Natural killer cell (primary cell): ENCODE measurements at regions not wholly inside any gene's neighbourhood (a gene's known extent, or its start where the extent isn't known, plus 50 kb on each side); places are given as distances from the start of the nearest gene placed in this dataset.

Experiments used
- ATAC-seq, 3 donors: fragments of 150-1000 bp in 2 of 3; fragments of 200-7000 bp in 1 of 3; cut with Tn5 transposase; 1 replicate in 1 of 3; 2 replicates in 2 of 3; pipeline ENCODE4 v1.10.0; 2021; ENCODE audit warnings: mild to moderate bottlenecking in 2 of 3, moderate library complexity in 2 of 3
- DNase-seq, 2 donors: peaks; one replicate each; pipeline versions ENCODE4 v3.0.0 to v3.0.0-alpha.2; 2013 to 2021; ENCODE audit warnings: mixed read lengths in 1 of 2
- H3K27ac ChIP-seq: one replicate; pipeline ENCODE4 v1.5.1; 2013; ENCODE audit warnings: mild to moderate bottlenecking, low read length
- H3K27me3 ChIP-seq: one replicate; pipeline ENCODE4 v1.6.1; 2013; ENCODE audit warnings: low read length; ENCODE audit not compliant: control insufficient read depth, insufficient read depth
- H3K36me3 ChIP-seq: one replicate; pipeline ENCODE4 v1.6.1; 2013; ENCODE audit warnings: low read length; ENCODE audit not compliant: control insufficient read depth, insufficient read depth
- H3K4me1 ChIP-seq: one replicate; pipeline ENCODE4 v1.6.1; 2013; ENCODE audit warnings: low read length; ENCODE audit not compliant: control insufficient read depth, insufficient read depth
- H3K4me3 ChIP-seq: one replicate; pipeline ENCODE4 v1.5.1; 2013; ENCODE audit warnings: low read length
- H3K9me3 ChIP-seq: one replicate; pipeline ENCODE4 v1.6.1; 2013; ENCODE audit warnings: low read length; ENCODE audit not compliant: control insufficient read depth, insufficient read depth
- H3K27ac Mint-ChIP-seq, 2 donors: one replicate each; pipeline ENCODE4 v1.8.0; 2022; ENCODE audit warnings: mild to moderate bottlenecking in 2 of 2, mixed read lengths in 2 of 2, moderate library complexity in 1 of 2
- H3K27me3 Mint-ChIP-seq, 2 donors: one replicate each; pipeline ENCODE4 v1.8.0; 2022; ENCODE audit warnings: low read depth in 2 of 2, mixed read lengths in 2 of 2
- H3K36me3 Mint-ChIP-seq: one replicate; pipeline ENCODE4 v1.8.0; 2022; ENCODE audit warnings: mixed read lengths
- H3K4me1 Mint-ChIP-seq, 2 donors: one replicate each; pipeline ENCODE4 v1.8.0; 2022; ENCODE audit warnings: mixed read lengths in 2 of 2
- H3K4me3 Mint-ChIP-seq: one replicate; pipeline ENCODE4 v1.8.0; 2022; ENCODE audit warnings: mild to moderate bottlenecking, moderate library complexity, mixed read lengths
- H3K9me3 Mint-ChIP-seq, 2 donors: one replicate each; pipeline ENCODE4 v1.8.0; 2022; ENCODE audit warnings: mixed read lengths in 2 of 2
- WGBS: methylation state at CpG from one replicate; pipeline ENCODE4 v1.1.7; 2013; ENCODE audit warnings: missing lambda C conversion rate; ENCODE audit not compliant: insufficient coverage; 5-methylcytosine and 5-hydroxymethylcytosine counted together
- intact Hi-C: fragments of 100-400 bp; cut with micrococcal nuclease; formaldehyde crosslinking; loops from one replicate; pipeline ENCODE4 v1.14.2; 2022
- TF ChIP-seq, protein P1 (sequence below): fragments of 200-600 bp; IDR thresholded peaks from one replicate; pipeline ENCODE4 v1.8.0; 2022; ENCODE audit warnings: antibody characterized with exemption

DNA sequence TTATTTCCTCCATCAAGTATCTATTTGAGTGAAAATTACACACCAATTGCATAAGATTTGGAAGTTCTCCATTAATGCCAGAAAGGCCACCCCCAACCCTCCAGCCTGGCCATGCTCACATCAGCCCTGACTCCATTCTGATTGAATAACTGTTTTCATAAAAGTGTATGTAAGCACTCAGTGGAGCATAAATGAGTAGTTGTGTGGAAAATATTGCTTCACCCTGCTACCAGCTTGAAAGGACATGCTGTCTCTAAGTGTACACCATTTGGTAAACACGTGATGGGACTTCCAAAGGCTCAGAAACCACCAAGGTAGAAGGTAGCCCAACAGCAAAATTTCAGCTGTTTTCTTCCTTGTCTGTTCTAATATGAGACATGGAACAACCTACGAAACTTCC, 393.8 kb downstream of the ZNF385D start:
- TF ChIP-seq, protein P1, sequence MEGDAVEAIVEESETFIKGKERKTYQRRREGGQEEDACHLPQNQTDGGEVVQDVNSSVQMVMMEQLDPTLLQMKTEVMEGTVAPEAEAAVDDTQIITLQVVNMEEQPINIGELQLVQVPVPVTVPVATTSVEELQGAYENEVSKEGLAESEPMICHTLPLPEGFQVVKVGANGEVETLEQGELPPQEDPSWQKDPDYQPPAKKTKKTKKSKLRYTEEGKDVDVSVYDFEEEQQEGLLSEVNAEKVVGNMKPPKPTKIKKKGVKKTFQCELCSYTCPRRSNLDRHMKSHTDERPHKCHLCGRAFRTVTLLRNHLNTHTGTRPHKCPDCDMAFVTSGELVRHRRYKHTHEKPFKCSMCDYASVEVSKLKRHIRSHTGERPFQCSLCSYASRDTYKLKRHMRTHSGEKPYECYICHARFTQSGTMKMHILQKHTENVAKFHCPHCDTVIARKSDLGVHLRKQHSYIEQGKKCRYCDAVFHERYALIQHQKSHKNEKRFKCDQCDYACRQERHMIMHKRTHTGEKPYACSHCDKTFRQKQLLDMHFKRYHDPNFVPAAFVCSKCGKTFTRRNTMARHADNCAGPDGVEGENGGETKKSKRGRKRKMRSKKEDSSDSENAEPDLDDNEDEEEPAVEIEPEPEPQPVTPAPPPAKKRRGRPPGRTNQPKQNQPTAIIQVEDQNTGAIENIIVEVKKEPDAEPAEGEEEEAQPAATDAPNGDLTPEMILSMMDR = no peak
- Mint-ChIP-seq H3K4me3 (no peak overlapping the region), H3K4me1 (no peaks in the 10 kb centered on the region), H3K9me3 (peaks cover 9 to 23% of the 10 kb centered on the region in 2 donors), H3K27ac (no peak overlapping the region), H3K36me3 (peaks cover 2% of the 10 kb centered on the region), H3K27me3 (no peaks in the 10 kb centered on the region)
- ATAC-seq (no peak), DNase-seq (no peak)
- Histone ChIP-seq H3K27ac (no peak overlapping the region), H3K36me3 (no peaks in the 10 kb centered on the region), H3K9me3 (no peaks in the 10 kb centered on the region), H3K27me3 (no peaks in the 10 kb centered on the region), H3K4me1 (no peaks in the 10 kb centered on the region), H3K4me3 (no peak overlapping the region)
- intact Hi-C loops = no loop called here
- 77% methylated on average over 2 of the region's 2 CpGs for whole genome bisulfite sequencing

DNA sequence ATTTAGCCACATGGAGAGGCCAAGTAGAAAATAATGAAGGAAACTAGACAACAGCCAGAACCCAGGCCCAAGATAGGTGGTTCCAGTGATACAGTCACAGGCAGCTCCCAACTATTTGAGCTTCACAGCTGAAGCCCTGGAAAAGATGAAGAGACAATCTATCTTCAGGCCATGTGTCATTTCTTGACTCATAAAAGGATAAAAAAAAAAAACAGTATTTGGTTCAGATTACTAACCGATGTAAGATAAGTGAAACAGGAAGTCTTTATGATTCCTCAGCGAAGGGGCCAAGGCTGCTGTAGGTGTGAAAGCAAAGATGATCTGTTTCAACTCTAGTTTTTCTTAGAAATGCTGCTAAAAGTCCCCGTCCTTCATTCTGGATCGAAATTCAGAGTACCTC, 394.6 kb downstream of the ZNF385D start:
- intact Hi-C loops = no loop called here
- TF ChIP-seq, protein P1 = no peak
- H3K36me3 ChIP-seq = no peaks in the 10 kb centered on the region

DNA sequence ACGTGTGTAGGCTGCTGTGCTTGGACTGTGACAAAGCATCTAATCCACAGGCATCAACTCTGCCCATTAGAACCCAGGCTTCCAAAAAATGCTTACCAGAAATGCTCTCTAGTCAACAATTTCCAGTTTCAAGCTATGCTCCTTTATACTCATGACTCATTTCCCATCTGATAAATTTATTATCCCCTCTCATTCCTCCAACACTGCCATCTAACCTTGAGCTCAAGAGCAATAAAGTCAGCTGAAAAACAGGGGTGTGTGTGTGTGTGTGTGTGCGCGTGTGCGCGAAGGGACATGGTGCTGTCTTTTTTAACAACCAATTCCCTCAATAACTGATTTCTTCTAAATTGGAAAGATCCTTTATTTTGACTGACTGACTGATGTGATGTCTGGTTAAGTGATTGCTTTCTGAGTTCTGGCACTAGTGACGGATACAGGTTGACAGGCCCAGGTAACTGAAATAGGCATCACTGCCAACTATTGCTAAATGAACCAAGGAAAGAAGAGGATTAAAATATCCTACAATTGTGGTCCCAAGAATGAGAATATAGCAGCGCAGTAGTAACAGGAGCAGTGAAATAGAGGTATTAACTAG, 405.5 kb downstream of the ZNF385D start:
- no peaks in the 10 kb centered on the region for H3K36me3 Mint-ChIP-seq
- H3K27ac ChIP-seq = no peak overlapping the region
- H3K4me3 Mint-ChIP-seq = no peak overlapping the region
- H3K4me1 ChIP-seq = no peaks in the 10 kb centered on the region
- no peaks in the 10 kb centered on the region for H3K27me3 Mint-ChIP-seq
- H3K9me3 Mint-ChIP-seq = peaks cover 3 to 29% of the 10 kb centered on the region in 2 donors
- WGBS = 77% methylated on average over 2 of the region's 7 CpGs
- H3K27me3 ChIP-seq = no peaks in the 10 kb centered on the region
- DNase-seq = no peak
- H3K4me1 Mint-ChIP-seq = no peaks in the 10 kb centered on the region
- H3K4me3 ChIP-seq = no peak overlapping the region
- peaks cover 3% of the 10 kb centered on the region for H3K9me3 ChIP-seq
- H3K36me3 ChIP-seq = no peaks in the 10 kb centered on the region
- H3K27ac Mint-ChIP-seq = no peak overlapping the region
- ATAC-seq = no peak
- TF ChIP-seq, protein P1 = no peak
- intact Hi-C loops = no loop called here

More for the DNA sequence above, 394.6 kb downstream of the ZNF385D start:
- H3K27ac Mint-ChIP-seq = no peak overlapping the region
- H3K9me3 Mint-ChIP-seq = peaks cover 7 to 20% of the 10 kb centered on the region in 2 donors
- H3K36me3 Mint-ChIP-seq = peaks cover 11% of the 10 kb centered on the region
- no peak overlapping the region for H3K27ac ChIP-seq
- no peaks in the 10 kb centered on the region for H3K9me3 ChIP-seq
- 89% methylated on average over 3 of the region's 4 CpGs for WGBS
- H3K27me3 ChIP-seq = no peaks in the 10 kb centered on the region
- no peaks in the 10 kb centered on the region for H3K4me1 Mint-ChIP-seq
- no peak for DNase-seq
- no peak for ATAC-seq
- H3K4me3 ChIP-seq = no peak overlapping the region
- H3K4me3 Mint-ChIP-seq = no peak overlapping the region
- no peaks in the 10 kb centered on the region for H3K27me3 Mint-ChIP-seq
- H3K4me1 ChIP-seq = no peaks in the 10 kb centered on the region

DNA sequence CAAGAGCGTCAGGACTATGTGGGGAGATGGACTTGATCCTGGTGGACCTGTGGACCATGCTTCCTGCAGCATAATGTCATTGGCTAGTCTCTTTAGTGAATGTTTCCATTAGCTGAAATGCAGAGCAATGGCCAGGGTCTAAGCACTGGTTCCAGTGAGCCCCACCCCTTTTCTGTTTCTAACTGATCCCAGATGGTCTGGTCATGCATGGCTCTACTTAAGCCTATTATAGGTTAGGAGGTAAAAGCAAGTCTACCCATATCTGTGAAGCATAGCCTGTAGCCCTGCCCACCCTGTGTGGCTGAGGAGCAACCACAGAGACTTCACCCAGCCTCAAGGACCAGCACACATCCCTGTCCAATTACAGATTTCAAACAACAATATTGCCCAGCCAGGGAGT, 419.2 kb downstream of the ZNF385D start:
- peaks cover 4% of the 10 kb centered on the region for H3K9me3 ChIP-seq
- TF ChIP-seq, protein P1 = no peak
- H3K27ac ChIP-seq = no peak overlapping the region
- H3K4me1 ChIP-seq = no peaks in the 10 kb centered on the region
- no peaks in the 10 kb centered on the region for H3K27me3 ChIP-seq
- H3K36me3 Mint-ChIP-seq = peaks cover 14% of the 10 kb centered on the region
- DNase-seq = no peak
- intact Hi-C loops = no loop called here
- no peaks in the 10 kb centered on the region for H3K27me3 Mint-ChIP-seq
- H3K27ac Mint-ChIP-seq = no peak overlapping the region
- H3K36me3 ChIP-seq = no peaks in the 10 kb centered on the region
- no peak overlapping the region for H3K4me3 Mint-ChIP-seq
- 91% methylated on average over 1 of the region's 1 CpG for WGBS
- no peaks in the 10 kb centered on the region for H3K4me1 Mint-ChIP-seq
- no peak overlapping the region for H3K4me3 ChIP-seq
- ATAC-seq = no peak
- H3K9me3 Mint-ChIP-seq = peaks cover 20 to 25% of the 10 kb centered on the region in 2 donors
